A673 (cell line): ENCODE measurements at regions not wholly inside any gene's neighbourhood (a gene's known extent, or its start where the extent isn't known, plus 50 kb on each side); places are given as distances from the start of the nearest gene placed in this dataset.

Experiments used
- CTCF ChIP-seq: fragments of 300-800, 200-600 bp; sonication (generic); conservative IDR thresholded peaks from 2 replicates; pipeline ENCODE4 v1.5.1; 2017; ENCODE audit warnings: low read depth, mild to moderate bottlenecking, antibody characterized with exemption, low read length, moderate library complexity, mixed read lengths
- EZH2 ChIP-seq: fragments of 200-600 bp; sonication (generic); IDR thresholded peaks from 2 replicates; pipeline ENCODE4 v1.6.1; 2017; ENCODE audit warnings: borderline replicate concordance, low read depth, mild to moderate bottlenecking, mixed read lengths, antibody characterized with exemption, low read length; ENCODE audit not compliant: poor library complexity, severe bottlenecking

DNA sequence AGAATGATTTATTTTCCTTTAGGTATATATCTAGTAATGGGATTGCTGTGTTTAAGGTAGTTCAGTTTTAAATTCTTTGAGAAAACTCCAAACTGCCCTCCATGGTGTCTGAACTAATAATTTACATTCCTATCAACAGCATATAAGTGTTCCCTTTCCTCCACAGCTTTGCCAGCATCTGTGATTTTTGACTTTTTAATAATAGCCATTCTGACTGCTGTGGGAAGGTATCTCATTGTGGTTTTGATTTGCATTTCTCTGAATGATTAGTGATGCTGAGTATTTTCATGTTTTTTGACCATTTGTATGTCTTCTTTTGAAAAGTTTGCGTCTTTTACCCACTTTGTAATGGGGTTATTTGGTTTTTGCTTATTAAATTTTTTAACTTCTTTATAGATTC, 571.6 kb upstream of the CCDC54 start:
- no peak for TF ChIP-seq CTCF
- no peak for TF ChIP-seq EZH2
